Endometrial microvascular endothelial cells (primary cell): ENCODE measurements at regions not wholly inside any gene's neighbourhood (a gene's known extent, or its start where the extent isn't known, plus 50 kb on each side); places are given as distances from the start of the nearest gene placed in this dataset.

Source experiments
- in situ Hi-C: cut with HindIII; loops from 2 replicates; pipeline ENCODE4 v1.10.0; 2017; ENCODE audit warnings: low sequenced_read_pairs, low pct_unique_long_range_greater_than_20kb; ENCODE audit errors: inconsistent ontology term

- in situ Hi-C loops, result no loop called here
These were observed 285.7 kb downstream of the PTPRU start for GRCh38 chr1:29521811-29522580.

- in situ Hi-C loops, result no loop called here
These were observed 285.1 kb downstream of the PTPRU start for GRCh38 chr1:29521438-29521715.

GRCh38 chr1:29520571-29521437 is 284.5 kb downstream of the PTPRU start:
- in situ Hi-C loops, result no loop called here

- in situ Hi-C loops, result no loop called here
These were observed 283.4 kb downstream of the PTPRU start for GRCh38 chr1:29519788-29520110.

DNA sequence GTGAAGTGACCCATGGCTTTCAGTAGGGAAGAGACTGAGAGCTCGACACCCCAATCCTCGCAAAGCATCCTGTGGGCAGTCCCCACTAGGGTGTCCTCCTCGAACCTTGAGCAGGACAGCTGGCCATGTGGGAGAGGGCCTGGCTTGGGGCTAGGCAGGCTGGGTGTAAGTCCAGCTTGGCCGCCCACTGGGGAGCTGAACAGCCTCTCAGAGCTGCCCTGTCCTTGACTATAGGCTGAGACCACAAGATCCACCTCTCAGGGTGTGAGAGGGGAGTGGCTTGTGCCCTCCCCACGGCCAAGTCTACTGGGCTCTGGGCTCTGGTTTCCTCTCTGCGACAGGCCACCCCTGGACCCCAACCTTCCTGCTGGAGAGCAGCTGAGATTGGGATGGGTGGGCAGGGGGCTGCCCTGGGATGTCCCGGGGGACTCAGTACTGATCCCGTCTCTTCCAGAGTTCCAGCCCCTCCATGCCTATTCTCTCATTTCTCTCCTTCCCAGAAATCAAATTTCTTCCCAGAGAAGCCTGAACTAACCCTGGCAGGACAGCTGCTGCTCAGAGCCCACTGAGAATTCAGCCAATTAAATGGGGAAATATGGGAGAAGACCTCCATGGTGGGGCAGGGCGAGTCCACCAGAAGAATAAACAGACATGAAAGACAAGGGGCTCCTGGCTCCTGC is 282.9 kb downstream of the PTPRU start:
- in situ Hi-C loops, result no loop called here

GRCh38 chr1:29518183-29518835 is 282.0 kb downstream of the PTPRU start:
- in situ Hi-C loops, result no loop called here

- in situ Hi-C loops, result no loop called here
These were observed 281.1 kb downstream of the PTPRU start for GRCh38 chr1:29517251-29518086.

DNA sequence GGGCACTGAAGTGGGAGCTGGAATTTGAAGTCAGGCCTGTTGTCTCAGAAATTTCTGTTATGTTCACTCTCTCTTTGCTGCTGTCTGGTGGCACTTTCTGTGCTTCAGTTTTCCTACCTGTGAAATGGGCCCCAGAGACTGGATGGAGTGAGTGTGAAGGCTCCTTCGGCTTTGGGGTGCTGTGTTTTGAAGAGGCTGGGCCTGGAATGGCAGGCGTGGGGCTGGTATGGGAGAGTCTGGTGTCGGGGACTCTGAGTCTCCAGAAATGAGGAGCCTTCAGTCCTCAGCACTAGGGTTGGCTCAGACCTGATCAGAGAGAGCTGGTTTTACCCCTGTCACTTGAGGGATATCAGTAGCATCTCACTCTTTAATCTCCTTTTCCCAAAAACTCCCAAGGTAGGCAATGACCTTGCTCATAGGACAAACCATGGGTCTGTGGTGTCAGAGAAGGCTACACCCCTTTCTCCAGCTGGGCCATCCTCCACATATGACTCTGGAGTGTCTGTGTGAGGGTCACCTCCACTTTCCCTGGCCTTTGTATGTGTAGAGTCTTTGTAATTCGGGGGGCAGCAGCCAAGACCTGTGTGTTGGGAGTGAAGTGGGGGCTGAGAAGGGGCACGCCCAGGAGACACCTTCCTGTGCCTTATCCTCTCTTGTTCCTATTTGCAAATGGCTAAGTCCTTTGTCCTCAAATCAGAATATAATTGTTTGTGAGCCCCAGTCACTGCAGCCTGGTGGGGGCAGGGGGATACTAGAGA is 279.9 kb downstream of the PTPRU start:
- in situ Hi-C loops, result no loop called here

- in situ Hi-C loops, result no loop called here
These were observed 279.0 kb downstream of the PTPRU start for GRCh38 chr1:29515170-29515955.

DNA sequence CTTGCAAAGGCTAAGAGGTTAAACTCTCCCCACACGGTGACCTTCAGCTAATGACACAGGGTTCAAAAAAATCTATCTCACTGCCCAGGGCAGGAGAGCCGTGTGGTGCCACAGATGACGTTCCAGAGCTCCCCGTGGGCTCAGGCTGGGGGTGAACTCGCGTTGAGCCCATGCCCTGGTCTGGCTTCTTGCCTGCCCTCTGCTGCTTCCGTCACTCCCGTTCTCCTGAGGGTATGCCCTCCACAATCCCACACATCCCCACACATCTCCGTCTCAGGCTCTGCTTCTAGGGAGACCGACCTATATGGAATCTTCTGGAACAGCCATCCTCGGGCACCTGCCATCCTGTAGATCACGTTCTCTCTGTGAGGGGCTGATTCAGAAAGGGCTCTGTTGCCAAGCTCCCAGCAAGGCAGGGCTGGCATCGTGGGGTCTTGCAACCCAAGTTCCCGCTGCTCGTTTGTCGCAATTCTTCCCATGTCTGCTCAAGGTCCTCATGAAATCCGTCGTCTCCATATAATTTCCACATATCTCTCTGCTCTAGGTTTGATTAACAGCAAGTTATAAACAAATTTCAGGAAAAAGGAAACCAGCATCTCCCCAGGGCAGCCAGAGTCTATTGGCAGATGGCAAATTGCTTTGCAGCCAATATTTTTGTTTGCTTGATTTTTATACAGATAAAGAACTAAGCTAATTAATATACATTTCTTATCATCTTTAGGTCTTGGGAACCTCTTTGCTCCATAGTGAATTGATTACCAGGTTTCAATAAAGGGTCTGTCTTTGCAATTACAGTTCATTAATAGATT is 278.2 kb downstream of the PTPRU start:
- in situ Hi-C loops, result no loop called here

DNA sequence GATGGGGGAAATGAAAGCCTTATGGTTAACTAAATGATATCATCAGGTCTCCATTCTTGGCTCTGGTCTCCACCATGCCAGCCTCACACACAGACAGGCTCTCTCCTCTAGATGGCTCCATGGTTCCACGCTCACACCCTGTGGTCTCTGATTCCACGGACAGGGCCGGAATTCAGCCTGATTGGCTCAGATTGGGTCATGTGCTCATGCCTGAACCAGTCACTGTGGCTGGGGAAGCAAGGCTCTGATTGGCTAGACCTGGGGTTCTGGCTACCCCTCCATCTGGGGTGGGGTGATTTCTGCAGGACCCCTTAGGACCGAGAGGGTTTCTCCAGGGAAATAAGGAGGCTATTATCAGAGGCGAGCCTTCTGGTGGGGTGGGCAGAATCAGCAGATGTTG is 277.0 kb downstream of the PTPRU start:
- in situ Hi-C loops, result no loop called here

- in situ Hi-C loops, result no loop called here
These were observed 275.1 kb downstream of the PTPRU start for GRCh38 chr1:29511436-29511835.

DNA sequence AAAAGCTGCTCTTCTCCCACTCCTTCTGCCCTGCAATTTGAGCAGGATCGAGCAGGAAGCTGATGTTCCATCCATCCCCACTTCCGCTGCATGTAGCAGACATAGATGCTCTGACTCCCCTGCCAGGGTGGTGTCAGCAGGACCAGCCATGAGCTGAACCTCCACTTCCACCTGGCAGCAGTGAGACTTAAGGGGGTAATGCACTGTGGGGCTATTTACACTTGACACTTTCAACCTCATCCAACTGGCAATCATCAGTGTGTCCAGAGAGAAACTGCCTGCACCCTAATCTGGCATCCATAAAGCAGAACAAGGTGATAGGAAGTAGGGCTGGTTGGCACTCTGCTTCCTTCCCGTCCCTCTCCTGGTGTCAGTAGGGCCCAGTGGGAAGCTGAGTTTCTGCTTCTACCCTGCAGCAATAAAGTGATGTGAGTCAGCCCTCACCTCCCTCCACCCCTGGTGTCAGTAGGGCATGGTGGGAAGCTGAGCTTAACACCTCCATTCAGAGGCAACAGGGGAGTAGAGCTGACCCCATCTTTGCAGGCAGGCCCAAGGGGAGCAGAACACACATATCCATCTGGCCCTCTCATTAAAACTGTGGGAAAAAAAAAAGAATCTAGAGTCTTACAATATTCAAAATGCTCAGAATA is 272.3 kb downstream of the PTPRU start:
- in situ Hi-C loops, result no loop called here

- in situ Hi-C loops, result no loop called here
These were observed 270.4 kb downstream of the PTPRU start for GRCh38 chr1:29506678-29507225.

DNA sequence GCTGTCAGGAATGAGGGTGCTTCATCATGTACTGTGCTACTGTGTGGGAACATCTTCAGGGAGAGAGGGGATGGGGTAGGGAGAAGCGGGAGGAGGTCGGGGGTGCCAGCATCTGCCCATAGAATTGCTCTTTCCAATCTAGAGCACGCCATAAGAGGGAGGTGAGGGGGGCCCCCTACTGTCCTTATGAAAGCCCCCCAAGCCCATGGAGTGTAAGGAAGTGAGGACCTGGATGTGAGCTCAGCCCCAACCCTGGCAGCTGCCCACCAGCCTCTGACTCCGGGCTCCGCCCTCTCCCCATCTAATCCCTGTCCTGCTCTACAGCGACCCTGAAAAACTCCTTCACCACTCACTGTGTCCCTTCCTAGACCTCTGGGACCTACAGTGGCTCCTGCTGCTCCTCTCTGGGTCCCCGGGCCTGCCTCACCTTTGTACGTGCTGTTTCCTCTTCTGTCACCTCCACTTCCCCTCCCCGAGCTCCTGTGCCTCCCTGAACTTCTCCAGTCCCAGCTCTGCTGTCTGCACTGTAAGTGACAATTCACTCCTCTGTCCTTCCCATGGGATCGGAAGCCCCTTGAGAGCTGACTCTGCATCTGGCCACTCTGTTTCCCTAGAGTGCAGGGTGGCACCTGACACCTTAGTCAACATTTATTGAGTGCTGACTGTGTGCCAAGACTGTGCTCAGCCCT is 269.4 kb downstream of the PTPRU start:
- in situ Hi-C loops, result no loop called here
